ENCODE measurements at regions not wholly inside any gene's neighbourhood (a gene's known extent, or its start where the extent isn't known, plus 50 kb on each side); places are given as distances from the start of the nearest gene placed in this dataset.
"Not testable (repeated sequence)": the region's sequence is repeated elsewhere in the genome, so short reads cannot be mapped to it uniquely, and the experiment has no call there.

DNA sequence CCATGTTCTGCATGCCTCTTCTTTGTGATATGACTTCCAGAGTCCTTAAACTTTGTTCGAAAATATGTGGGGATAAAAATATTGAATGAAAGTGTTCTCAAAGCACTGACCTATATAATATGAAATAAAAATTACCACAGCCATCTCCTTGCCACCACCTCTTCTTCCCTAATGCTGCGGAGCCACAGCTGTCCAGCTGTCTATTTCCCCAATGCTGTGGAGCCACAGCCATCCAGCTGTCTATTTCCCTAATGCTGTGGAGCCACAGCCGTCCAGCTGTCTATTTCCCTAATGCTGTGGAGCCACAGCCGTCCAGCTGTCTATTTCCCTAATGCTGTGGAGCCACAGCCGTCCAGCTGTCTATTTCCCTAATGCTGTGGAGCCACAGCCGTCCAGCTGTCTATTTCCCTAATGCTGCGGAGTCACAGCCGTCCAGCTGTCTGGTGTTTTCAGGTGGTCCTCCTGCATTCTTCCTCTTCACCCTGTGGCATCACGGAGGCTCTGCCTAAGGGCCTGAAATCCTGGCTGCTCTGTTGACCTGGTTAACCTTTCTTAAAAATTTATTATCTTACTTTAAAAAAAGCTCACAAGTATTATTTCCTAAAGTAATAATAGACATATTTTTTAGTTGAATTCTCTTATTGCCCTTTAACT, 266.1 kb upstream of the MEX3C start:
- DNase-seq, result no peak

DNA sequence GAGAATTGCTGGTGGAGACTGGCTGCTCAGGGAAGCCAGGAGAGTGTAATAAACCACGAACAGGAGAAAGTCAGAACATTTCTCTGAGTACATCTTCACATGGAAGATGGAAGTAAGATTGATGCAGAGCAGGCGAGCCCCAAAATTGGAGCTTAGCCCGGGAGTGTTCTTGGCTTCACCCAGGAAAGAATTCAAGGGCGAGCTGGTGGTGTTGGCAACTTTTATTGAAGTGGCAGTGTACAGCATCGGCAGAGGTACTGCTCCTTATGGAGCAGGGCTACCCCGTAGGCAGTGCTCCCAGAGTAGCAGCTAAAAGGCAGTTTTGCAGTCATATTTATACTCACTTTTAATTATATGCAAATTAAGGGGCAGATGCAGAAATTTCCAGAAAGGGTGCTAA, 281.4 kb upstream of the MEX3C start:
- no peak for DNase-seq

DNA sequence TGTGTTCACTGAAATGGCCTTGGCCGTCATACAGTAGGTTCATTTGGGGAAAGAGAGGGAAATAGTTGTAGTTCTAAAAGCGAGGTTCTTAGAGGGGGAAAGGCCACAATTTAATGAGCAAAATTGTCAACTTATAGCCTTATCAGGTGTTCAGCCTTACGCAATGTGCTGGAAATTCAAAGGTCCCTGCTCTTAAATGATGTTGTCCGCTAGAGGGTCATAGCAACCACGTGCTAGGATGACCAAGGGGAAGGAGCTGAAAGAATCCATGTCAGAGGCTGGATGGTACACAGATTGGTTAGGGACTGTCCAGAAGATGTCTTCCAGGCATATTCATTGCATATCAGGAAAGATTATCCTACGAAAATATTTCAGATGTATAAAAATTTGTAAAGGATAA, 282.3 kb upstream of the MEX3C start:
- DNase-seq, result no peak

DNA sequence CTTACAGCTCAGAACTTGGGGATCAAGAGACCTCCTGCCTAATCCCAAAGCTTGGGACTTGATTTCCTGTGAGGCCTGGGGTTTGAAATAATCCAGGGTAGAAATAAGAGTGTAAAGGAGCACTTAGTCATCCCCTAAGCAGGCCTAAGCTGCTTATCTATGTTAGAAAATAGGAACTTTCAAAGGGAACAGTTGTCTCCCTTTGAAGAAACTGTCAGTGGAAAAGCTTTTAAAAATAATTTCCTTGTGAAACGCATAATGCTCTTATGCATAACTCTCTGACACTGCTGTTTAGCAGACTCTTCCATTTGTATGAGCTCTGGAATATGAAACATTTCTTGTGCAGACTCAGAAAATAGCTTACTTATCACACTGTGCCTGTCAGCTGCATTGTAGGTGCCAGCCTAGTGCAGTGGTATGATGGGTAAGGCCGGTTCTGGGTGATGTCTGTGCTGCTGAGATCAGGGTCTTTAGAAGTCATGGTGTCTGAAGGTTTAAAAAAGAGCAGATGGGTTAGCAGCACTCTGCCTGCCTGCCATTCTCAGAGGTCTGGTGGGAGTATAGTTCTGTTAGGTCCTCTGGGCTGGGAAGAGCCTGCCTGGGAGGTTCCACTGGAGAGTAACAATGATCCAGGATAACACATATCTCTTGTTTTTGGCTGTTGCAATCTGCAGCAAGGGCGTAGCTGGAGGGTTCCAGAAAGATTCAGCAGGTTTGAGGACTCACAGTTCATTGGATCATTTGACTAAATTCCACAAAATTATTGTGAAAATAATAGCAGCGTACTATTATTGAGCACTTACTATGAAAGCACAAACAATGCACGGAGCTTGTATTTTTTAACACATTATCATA, 283.2 kb upstream of the MEX3C start:
- DNase-seq, result no peak

DNA sequence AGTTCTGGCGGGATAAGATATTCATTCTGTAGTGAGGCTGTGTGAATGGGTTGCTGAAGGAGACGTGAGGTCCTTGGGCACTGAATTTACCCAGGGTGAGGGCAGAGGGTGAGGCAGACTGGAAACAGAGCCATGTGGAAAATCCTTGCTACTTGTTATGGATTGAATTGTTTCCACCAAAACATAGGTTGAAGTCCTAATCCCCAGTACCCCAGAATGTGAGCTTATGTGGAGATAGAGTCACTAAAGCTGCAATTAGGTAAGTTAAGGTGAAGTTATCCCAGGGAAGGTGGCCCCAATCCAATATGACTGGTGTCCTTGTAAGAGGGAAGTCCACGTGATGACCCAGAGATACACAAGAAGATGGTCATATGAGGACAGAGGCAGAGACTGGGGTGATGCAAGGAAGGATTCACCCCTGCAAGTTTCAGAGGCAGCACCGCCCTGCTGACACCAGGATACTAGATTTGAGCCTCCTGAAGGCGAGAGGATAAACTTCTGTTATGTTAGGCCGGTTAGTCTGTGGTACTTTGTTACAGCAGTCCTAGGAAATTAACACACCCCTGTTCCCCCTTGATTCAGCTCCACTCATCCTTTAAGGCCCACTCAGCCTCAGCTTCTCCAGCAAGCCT, 289.4 kb upstream of the MEX3C start:
- DNase-seq, result no peak

DNA sequence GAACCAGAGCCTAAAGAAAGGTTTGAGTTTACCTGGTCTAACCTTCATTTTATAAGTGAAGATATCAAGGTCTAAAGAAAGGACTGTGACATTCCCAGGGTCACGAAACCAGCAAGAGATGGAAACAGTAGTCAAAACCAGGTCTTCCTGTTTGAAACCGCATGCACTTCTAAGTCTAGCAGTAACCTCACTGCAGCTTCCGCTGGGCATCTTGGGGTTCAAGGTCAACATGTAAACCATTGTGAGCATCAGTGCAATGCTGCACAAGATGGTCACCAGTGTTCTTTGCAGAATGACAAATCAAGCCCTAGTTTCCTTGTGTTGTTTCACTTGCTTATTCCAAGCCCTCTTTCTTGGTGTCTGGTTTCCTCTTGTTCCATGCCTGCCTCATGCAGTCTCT, 292.9 kb upstream of the MEX3C start:
- no peak for DNase-seq

DNA sequence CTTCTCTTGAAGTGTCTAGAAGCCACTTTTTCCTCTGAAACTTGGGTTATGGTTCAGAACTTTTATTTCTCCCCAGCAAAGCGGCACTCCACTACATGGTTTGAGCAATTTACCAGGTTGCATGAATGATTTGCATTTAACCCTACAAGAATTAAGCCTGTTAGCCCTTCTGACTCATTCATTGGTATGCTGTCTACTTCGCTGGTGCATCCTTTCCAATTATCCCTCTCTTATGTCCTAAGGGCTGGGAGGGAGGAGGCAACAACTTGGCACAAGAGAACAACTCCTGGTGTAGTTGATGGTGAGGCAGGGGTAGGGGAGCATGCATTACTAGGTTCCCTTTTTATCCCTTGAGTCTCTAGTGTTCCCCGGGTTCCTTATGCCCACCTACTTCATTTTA, 293.4 kb upstream of the MEX3C start:
- no peak for DNase-seq

DNA sequence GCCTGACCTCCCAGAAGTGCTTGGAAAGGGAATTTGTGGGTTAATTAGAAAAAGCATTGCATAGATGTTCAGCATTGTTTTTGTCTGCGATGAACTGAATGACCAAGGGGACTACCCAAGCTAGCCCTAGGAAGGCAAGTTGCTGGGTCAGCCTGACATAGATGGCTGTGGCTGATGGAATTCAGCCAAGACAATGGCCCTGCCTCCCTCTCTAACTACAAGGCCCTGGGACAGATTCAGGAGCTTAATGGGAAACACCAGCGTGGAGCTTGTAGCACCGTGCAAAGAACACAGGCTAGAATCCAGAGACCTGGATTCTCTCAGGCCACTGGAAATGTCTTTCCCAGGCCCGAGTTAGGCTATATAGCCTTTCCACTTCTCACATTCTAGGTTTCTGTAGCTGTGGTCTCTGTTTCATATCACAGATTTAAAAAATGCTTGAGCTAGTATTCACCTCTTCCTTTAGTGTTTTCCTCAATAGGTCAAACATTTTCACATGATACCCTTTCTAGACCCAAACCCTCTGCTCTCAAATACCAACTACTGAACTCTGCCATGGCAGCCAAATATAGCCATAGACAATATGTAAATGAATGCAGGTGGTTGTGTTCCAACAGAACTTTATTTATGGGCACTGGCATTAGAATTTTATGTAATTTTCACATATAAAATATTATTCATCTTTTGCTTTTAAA, 294.3 kb upstream of the MEX3C start:
- no peak for DNase-seq

DNA sequence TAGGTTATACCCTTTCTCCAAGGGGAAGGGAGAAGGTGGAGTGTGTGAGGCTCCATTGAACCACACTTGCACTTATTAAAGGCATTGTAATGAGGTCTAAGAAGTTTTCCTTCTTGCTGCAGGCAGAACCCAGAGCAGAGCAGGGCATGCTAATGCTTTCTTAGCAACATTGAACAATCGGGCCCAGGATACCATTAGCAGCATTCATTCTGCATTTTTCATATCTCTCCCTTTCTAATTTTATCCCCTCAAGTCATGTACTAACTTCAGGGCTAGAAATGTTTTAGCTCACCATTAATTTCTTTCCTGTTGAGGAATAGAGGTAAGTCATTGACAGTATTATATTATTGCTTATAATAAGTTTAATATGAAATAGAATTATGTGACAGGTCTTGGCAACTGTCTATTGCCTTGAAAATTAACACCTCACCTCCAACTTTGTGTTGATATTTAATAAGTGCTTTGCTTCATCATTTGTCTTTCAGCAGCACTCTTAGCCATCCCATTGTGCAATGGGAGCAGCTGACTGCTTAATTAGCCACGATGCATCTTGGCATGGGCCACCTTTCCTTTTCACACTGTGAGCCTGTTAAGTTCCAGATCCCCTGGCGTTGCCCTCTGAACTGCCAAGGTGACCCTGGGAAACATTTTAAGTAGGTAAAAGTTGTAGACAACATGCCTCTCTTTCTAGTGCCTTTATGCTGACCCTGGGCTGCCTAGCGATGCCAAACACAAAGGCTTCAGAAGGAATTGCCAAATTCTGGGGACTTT, 300.8 kb upstream of the MEX3C start:
- no peak for DNase-seq

DNA sequence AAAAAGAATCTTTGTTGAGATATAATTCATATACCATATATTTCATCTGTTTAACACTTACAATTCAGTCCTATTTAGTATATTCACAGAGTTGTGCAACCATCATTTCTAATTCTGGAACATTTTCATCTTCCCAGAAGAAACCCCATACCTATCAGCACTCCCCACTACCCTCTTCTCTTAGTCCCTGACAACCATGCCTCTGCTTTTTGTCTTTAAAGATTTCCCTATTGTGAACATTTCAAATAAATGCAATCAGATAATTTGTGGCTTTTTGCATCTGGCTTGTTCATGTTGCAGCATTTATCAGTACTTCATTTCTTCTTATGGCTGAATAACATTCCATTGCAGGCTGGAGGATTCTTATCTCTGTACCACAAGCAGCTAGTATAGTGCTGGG, 305.9 kb upstream of the MEX3C start:
- DNase-seq, result no peak

DNA sequence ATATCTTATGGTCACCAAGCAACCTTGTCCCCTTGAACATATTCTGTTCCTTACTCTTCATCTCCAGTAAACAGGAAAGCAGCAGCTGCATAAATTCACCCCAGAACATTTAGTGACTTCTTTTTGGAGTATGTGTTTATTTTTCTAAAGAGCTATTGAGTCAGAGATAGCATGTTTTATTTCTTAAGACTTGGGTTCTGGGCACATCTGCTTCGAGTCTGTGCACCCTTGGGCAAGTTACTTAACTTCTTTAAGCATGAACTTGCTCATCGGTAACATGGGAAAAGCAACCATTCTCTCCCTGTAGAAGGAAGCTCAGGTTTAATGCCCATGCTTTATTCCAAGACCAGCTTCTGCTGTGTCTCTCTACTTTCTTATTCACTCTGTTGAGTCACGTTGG, 309.3 kb upstream of the MEX3C start:
- no peak for DNase-seq

DNA sequence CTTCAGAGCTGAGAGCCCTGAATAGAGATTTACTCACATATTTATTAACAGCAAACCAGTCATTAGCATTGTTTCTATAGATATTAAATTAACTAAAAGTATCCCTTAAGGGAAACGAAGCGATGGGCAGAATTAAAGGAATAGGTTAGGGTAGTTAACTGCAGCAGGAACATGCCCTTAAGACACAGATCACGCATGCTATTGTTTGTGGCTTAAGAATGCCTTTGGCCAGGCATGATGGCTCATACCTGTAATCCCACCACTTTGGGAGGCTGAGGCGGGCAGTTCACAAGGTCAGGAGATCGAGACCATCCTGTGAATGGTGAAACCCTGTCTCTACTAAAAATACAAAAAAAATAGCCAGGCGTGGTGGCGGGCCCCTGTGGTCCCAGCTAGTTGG, 310.9 kb upstream of the MEX3C start:
- not testable (repeated sequence) for DNase-seq

DNA sequence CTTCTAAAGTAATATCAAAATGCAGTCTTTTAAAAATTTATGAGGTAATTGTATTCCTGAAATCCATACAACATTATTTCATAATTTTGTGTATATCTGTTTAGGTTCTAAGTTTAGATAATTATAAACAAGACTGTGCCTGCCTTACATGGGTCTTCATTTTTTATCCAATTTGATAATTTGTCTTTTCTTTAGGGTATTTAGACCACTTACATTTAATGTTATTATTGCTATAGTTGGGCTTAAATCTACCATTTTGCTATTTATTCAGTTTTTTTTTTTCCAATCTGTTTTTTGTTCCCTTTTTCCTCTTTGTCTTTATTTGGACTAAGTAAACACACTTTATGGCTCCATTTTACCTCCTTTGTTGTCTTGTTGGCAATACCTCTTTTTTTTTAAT, 312.5 kb upstream of the MEX3C start:
- no peak for DNase-seq

DNA sequence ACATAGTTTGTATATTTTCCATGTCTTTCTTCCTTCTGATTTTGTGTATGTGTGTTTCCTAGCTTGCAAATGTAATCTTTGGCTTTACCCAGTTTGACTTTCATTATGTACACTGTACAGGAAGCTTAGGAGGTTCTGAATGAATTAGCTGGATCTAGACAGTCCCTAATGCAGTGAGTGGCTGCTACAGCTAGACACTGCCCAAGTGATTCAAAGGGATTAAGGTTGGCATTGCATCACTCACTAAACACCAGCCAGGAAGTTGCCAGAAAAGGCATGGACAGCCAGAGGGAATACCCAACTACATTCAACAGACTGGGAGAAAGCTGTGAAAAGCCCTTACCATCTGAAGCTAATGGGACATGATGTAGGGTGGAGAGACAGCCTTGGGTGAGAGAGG, 316.0 kb upstream of the MEX3C start:
- DNase-seq, result no peak

DNA sequence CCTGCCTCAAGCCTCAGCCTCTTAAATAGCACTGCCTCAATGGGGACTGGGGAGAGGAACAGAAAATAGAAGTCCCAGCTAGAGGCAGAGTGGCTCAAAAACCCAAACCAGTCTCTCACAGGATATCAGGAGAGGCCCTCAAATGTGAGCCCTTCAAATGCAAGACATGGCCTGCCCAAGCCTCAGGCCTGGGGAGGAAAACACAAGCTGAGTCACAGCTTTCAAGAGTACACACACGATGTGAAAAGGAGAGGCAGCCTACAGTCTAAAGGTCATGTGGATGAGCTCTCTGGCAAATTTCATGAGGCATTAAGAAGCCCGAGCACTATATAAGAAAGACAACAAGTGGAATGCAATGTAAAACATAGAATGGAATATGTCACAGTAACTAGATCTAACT, 316.6 kb upstream of the MEX3C start:
- DNase-seq, result no peak

DNA sequence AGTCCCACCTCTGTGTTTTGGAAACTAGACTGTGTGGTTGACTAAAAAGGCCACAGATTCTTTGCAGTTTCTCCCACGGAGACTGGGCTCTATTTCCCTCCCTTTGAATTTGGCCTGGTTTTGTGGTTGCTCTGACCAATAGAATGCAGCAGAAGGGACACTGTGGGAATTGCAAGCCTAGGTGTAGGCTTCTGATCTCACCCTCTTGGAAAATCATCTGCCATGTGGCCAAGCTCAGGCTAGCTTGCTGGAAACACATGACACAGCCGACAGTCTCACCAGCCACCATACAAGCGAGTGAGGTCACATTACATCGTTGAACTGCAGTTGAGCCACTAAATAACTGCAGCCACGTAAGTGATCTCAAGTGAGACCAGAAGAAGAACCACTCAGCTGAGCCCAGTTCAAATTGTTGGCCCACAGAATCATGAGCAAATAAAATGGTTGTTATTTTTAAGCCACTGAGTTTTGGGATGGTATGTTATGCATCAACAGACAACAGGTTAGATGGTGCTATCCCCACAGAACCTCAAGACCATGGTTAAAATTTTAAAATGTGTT, 319.1 kb upstream of the MEX3C start:
- DNase-seq, result no peak

DNA sequence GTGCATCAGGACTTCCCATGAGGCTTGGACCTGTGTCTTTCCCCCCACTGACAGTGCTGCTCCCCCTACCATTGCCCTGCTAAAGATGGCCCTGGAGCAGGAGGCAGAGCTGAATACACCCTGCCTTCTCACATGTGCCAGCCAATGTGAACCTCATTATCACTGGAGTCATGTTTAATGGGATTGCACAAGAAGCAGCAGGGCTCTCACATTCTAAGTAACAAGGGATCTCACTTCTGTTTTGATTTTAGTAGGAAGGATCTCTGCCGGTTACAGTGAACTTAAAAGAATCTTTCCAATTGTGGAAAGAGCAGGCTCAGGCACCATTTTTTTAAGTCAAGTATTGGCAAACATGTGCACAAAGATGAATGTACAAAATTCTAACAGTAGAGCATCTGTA, 322.1 kb upstream of the MEX3C start:
- no peak for DNase-seq

DNA sequence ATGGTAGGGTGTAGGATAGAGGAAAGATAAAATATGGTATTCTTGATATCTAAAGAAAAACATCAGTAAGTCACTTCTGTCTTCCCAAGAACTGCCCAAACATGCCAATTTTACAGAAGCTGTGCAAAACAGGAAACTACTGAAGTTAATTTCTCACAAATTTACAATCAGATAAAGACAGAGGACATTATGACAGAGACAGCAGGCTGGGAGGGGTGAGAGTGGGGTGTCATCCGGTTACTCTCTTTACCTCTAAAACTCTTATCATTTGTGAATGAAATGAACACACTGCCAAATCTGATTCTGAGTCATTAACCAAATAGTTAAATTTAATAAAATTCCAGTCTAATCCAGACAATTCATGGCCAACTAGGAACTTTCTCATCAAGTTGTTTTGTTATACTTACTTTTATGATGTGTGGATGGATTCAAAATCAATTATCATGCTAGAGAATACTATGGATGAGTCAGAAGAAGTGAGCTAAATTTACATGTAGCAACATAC, 323.2 kb upstream of the MEX3C start:
- DNase-seq, result no peak

DNA sequence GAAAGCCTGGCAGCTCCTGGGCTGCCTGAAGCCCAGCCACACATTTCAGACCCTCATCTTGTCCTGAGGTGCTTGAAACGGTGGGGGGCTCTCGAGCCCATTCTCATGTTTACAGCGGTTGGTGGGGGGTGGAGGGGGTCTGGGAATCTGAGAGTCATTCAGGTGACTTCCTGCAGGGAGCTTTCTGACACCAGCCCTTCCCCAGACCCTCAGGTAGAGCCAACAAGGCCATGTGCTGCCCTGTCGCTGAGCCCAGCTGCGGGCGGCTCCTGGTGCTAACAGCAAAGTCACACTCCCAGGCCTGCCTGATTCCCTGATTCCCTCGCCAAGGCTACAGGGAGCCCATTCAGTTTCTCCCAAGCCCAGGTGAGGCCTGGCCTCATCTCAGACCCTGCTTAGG, 324.9 kb upstream of the MEX3C start:
- no peak for DNase-seq

DNA sequence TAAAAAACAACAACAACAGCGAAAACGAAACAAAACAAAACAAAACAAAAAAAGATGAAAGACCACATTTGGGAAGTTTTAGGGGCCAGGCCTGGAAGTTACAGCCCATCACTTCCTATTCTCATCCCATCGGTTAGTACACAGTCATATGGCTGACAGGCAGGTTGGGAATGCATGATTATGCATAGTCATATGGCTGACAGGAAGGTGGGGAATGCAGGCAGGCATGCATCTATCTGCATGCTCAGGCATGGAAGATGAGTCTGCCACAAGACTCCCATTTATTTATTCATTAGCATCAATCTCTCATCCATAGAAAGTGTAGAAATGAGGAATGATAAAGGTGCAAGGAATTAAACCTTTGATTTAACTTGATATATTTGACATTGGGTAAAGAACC, 325.3 kb upstream of the MEX3C start:
- no peak for DNase-seq

DNA sequence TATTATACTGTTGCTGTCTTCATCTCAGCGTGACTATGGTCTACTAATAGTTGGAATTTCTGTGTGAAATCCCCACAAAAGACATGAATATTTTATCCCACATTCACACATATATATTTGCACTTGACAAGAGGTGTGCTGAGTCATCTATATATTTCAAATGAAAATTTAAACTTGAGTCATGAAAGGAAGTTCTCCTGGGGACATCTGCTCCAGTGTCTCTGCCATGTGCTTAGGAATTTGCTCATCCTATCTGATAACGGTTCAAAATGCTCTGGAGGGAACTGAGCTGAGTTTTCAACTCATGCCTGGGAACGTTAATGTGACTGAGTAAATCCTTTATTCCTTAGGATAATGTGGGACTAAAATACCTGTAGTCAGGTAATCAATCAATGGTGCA, 326.2 kb upstream of the MEX3C start:
- DNase-seq, result no peak

Measured in NCI-H1930 (cell line).